Activated T-cell treated with anti-CD3 and anti-CD28 coated beads, Interleukin-2, amount 50 U/mL, for 24 hours (primary cell): ENCODE measurements at regions not wholly inside any gene's neighbourhood (a gene's known extent, or its start where the extent isn't known, plus 50 kb on each side); places are given as distances from the start of the nearest gene placed in this dataset.

Experiments
- DNase-seq: peaks from one replicate; pipeline ENCODE4 v3.0.0-alpha.2; 2020
- H3K27ac Mint-ChIP-seq: 2 replicates; pipeline ENCODE4 v1.8.0; 2020; ENCODE audit warnings: mild to moderate bottlenecking, mixed read lengths
- H3K27me3 Mint-ChIP-seq: 2 replicates; pipeline ENCODE4 v1.8.0; 2020; ENCODE audit warnings: mixed read lengths
- H3K36me3 Mint-ChIP-seq: 2 replicates; pipeline ENCODE4 v1.8.0; 2020; ENCODE audit warnings: low read depth, mixed read lengths
- H3K4me1 Mint-ChIP-seq: 2 replicates; pipeline ENCODE4 v1.8.0; 2020; ENCODE audit warnings: low read depth, mixed read lengths
- H3K4me3 Mint-ChIP-seq: 2 replicates; pipeline ENCODE4 v1.8.0; 2020; ENCODE audit warnings: mild to moderate bottlenecking, moderate library complexity, mixed read lengths
- H3K9me3 Mint-ChIP-seq: 2 replicates; pipeline ENCODE4 v1.8.0; 2020; ENCODE audit warnings: mixed read lengths

GRCh38 chr5:74469234-74469994, 171.1 kb downstream of the ENC1 start:
- DNase-seq = no peak
- no peak overlapping the region for H3K4me3 Mint-ChIP-seq
- no peaks in the 10 kb centered on the region for H3K36me3 Mint-ChIP-seq
- H3K27ac Mint-ChIP-seq = no peak overlapping the region
- peaks cover 11% of the 10 kb centered on the region for H3K27me3 Mint-ChIP-seq
- no peaks in the 10 kb centered on the region for H3K9me3 Mint-ChIP-seq
- H3K4me1 Mint-ChIP-seq = no peaks in the 10 kb centered on the region

DNA sequence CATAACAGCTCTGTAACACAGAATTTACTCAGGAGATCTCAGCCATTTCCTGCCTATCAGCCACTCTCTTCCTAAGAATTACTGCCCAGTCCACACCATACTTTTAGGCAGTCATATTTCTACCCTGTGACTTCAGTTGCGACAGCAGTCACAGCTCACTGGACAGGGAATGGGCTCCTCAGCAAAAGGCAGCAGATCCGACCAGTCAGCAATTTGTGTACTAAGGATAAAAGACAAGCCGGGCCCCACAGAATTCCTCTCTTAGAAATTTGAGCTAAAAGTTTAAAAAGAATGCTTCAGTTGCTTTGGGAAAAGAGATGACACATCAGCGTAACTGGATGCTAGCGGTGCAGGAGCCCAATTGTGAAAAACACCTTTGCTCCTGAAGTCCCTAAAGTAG, 172.1 kb downstream of the ENC1 start:
- peaks cover 12% of the 10 kb centered on the region for H3K27me3 Mint-ChIP-seq
- no peak for DNase-seq
- no peak overlapping the region for H3K4me3 Mint-ChIP-seq
- no peak overlapping the region for H3K27ac Mint-ChIP-seq
- H3K4me1 Mint-ChIP-seq = no peaks in the 10 kb centered on the region
- no peaks in the 10 kb centered on the region for H3K9me3 Mint-ChIP-seq
- no peaks in the 10 kb centered on the region for H3K36me3 Mint-ChIP-seq

GRCh38 chr5:74465724-74466123, 174.8 kb downstream of the ENC1 start:
- peaks cover 19% of the 10 kb centered on the region for H3K27me3 Mint-ChIP-seq
- DNase-seq = no peak
- H3K9me3 Mint-ChIP-seq = no peaks in the 10 kb centered on the region
- H3K4me1 Mint-ChIP-seq = no peaks in the 10 kb centered on the region
- no peak overlapping the region for H3K27ac Mint-ChIP-seq
- H3K36me3 Mint-ChIP-seq = no peaks in the 10 kb centered on the region
- no peak overlapping the region for H3K4me3 Mint-ChIP-seq

DNA sequence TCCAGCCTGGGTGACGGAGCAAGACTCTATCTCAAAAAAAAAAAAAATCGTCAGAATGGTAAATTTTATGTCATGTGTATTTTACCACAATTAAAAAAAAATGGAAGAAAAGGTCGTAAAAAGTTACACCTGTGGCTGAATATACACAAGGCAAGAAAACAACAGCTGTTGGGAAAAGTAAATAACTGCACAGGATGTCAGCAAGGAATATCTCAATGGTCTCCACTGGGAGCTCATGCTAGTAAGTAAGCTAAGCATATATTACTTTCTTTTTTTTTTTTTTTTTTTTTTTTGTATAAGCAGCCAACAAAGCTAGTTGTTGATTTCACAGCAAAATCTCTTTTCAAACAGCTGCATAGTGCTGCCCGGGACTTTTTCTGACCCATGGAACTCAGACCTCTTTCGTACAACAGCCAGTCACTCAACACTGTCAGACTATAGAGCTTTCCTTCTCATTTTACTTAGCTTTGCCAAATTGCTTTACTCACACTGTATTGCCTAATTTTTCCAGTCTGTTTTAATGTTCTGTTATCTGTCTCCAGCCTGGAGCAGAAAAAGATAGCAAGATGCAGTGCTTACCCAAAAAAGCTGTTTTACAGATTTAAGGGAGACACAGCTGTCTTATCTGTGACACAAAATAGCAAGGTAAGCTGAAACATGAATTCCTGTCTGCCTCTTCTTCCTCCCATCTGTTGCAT, 175.9 kb downstream of the ENC1 start:
- DNase-seq = no peak
- Mint-ChIP-seq H3K36me3 (no peaks in the 10 kb centered on the region), H3K27me3 (peaks cover 16% of the 10 kb centered on the region), H3K27ac (no peak overlapping the region), H3K9me3 (no peaks in the 10 kb centered on the region), H3K4me3 (no peak overlapping the region), H3K4me1 (no peaks in the 10 kb centered on the region)

GRCh38 chr5:74462356-74462755, 178.2 kb downstream of the ENC1 start:
- DNase-seq = no peak
- Mint-ChIP-seq H3K4me3 (no peak overlapping the region), H3K4me1 (no peaks in the 10 kb centered on the region), H3K9me3 (no peaks in the 10 kb centered on the region), H3K36me3 (no peaks in the 10 kb centered on the region), H3K27ac (no peak overlapping the region), H3K27me3 (peaks cover 9% of the 10 kb centered on the region)

- no peaks in the 10 kb centered on the region for H3K36me3 Mint-ChIP-seq
- no peaks in the 10 kb centered on the region for H3K4me1 Mint-ChIP-seq
- no peak for DNase-seq
- no peak overlapping the region for H3K27ac Mint-ChIP-seq
- H3K9me3 Mint-ChIP-seq = no peaks in the 10 kb centered on the region
- H3K4me3 Mint-ChIP-seq = no peak overlapping the region
- H3K27me3 Mint-ChIP-seq = peaks cover 15% of the 10 kb centered on the region
Observed at GRCh38 chr5:74461251-74461650, 179.3 kb downstream of the ENC1 start.

- no peaks in the 10 kb centered on the region for H3K4me1 Mint-ChIP-seq
- no peak for DNase-seq
- peaks cover 19% of the 10 kb centered on the region for H3K27me3 Mint-ChIP-seq
- no peaks in the 10 kb centered on the region for H3K36me3 Mint-ChIP-seq
- H3K27ac Mint-ChIP-seq = no peak overlapping the region
- H3K4me3 Mint-ChIP-seq = no peak overlapping the region
- H3K9me3 Mint-ChIP-seq = no peaks in the 10 kb centered on the region
Observed at GRCh38 chr5:74460694-74461093, 179.8 kb downstream of the ENC1 start.

DNA sequence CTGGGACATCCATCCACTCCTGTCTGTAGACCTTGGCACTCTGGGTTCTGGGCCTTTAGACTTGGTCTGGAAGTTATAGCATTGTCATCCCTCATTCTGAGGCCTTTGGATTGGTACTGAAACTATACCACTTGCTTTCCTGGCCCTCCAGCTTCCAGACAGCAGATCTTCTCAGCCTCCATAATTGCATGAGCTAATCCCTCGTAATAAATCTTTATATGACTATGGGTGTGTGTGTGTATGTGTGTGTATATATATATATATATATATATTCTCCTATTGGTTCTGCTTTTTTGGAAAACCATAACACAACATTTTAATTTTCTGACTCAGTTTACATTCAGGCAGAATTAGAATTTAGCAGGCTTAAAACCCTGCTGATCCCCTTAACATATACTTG, 180.5 kb downstream of the ENC1 start:
- no peak for DNase-seq
- Mint-ChIP-seq H3K9me3 (no peaks in the 10 kb centered on the region), H3K4me1 (no peaks in the 10 kb centered on the region), H3K27ac (no peak overlapping the region), H3K36me3 (no peaks in the 10 kb centered on the region), H3K27me3 (peaks cover 19% of the 10 kb centered on the region), H3K4me3 (no peak overlapping the region)

- Mint-ChIP-seq H3K4me3 (no peak overlapping the region), H3K36me3 (no peaks in the 10 kb centered on the region), H3K27me3 (peaks cover 21% of the 10 kb centered on the region), H3K9me3 (no peaks in the 10 kb centered on the region), H3K4me1 (no peaks in the 10 kb centered on the region), H3K27ac (no peak overlapping the region)
- no peak for DNase-seq
Observed at GRCh38 chr5:74457876-74458275, 182.7 kb downstream of the ENC1 start.

GRCh38 chr5:74454263-74455030, 186.1 kb downstream of the ENC1 start:
- Mint-ChIP-seq H3K4me3 (no peak overlapping the region), H3K9me3 (no peaks in the 10 kb centered on the region), H3K27ac (no peak overlapping the region), H3K4me1 (no peaks in the 10 kb centered on the region), H3K36me3 (no peaks in the 10 kb centered on the region), H3K27me3 (peaks cover 25% of the 10 kb centered on the region)
- no peak for DNase-seq

DNA sequence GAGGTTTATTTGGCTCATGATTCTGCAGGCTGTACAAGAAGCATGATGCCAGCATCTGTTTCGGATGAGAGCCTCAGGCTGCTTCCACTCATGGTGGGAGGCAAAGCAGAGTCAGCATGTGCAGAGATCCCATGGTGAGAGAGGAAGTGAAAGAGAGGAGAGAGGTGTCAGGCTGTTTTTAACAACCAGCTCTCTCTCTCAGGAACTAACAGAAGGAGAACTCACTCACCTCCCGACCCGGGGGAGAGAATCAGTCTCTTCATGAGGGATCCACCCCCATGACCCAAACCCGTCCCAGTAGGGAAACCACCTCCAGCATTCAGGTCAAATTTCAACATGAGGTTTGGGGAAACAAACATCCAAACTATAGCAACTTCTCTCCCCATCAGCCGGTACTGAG, 187.7 kb downstream of the ENC1 start:
- Mint-ChIP-seq H3K9me3 (no peaks in the 10 kb centered on the region), H3K27ac (no peak overlapping the region)

DNA sequence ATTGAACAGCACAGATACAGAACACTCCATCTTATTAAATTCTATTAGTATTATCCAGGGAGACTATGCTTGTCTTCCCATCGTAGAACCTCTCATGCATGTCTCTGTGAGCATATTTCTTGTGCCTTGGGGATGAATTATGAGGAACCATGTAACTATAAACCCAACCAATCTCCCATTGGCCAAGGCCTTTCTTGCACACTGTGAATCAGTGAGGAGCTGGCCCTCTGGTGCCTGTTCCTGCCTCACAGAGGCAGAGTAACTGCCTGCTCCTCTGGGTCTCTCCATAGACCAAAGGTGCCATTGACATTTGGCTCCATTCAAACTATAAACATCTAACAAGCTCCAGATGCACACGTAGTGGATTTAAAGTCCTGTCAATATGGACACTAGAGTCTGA, 190.4 kb downstream of the ENC1 start:
- H3K27me3 Mint-ChIP-seq = peaks cover 20% of the 10 kb centered on the region
- H3K4me1 Mint-ChIP-seq = no peaks in the 10 kb centered on the region
- H3K27ac Mint-ChIP-seq = no peak overlapping the region

More for the DNA sequence above, 187.7 kb downstream of the ENC1 start:
- DNase-seq = no peak
- Mint-ChIP-seq H3K4me1 (no peaks in the 10 kb centered on the region), H3K36me3 (no peaks in the 10 kb centered on the region), H3K27me3 (peaks cover 29% of the 10 kb centered on the region), H3K4me3 (no peak overlapping the region)

DNA sequence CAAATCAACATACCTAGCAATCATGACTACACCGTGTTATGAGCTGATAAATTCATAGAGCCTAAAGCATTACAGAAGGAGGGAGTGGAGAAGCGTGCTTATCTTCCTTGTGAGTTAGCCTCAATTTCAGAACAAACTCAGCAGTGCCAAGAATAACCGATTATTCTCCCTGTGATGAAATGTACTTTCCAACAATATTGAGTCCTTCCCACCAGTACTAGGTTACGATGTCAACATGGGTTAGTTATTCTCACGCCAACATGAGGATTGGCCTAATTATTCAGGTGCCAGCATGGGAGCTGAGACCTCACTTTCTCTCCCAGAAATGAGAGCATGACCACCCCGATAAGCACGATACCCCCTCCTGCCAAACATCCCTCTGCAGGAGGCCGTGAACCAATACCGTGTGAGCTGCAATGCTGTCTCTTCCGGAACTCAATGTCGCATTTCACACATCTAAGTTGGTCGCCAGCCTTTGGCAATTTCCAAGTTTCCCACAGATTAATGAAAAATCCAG, 193.7 kb downstream of the ENC1 start:
- Mint-ChIP-seq H3K4me1 (no peaks in the 10 kb centered on the region), H3K36me3 (no peaks in the 10 kb centered on the region), H3K27me3 (peaks cover 16% of the 10 kb centered on the region), H3K4me3 (no peak overlapping the region), H3K27ac (no peak overlapping the region), H3K9me3 (no peaks in the 10 kb centered on the region)
- no peak for DNase-seq

More for the DNA sequence above, 190.4 kb downstream of the ENC1 start:
- Mint-ChIP-seq H3K36me3 (no peaks in the 10 kb centered on the region), H3K4me3 (no peak overlapping the region), H3K9me3 (no peaks in the 10 kb centered on the region)
- no peak for DNase-seq

- DNase-seq = no peak
- H3K9me3 Mint-ChIP-seq = no peaks in the 10 kb centered on the region
- no peak overlapping the region for H3K4me3 Mint-ChIP-seq
- H3K36me3 Mint-ChIP-seq = no peaks in the 10 kb centered on the region
- no peak overlapping the region for H3K27ac Mint-ChIP-seq
- H3K4me1 Mint-ChIP-seq = no peaks in the 10 kb centered on the region
- peaks cover 13% of the 10 kb centered on the region for H3K27me3 Mint-ChIP-seq
Observed at GRCh38 chr5:74442466-74442865, 198.1 kb downstream of the ENC1 start.

DNA sequence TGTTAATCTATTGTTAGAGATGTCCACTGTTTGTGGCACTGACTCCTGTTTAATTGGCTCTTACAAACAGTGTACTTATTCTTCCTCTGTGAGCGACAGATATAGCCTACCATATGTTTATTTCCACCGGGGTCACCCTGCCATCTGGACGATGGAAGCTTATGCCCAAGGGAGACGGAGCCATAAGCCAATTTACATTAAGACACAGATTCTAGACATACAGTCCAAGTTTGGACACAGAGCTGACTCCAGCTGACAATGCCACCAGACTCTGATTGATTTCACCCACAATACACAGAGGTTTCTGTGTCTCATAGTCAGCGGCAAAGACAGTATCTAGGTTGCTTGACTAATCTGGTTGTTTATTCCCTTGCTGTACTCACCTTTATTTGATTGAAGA, 198.9 kb downstream of the ENC1 start:
- Mint-ChIP-seq H3K9me3 (no peaks in the 10 kb centered on the region), H3K4me3 (no peak overlapping the region), H3K27me3 (peaks cover 18% of the 10 kb centered on the region), H3K36me3 (no peaks in the 10 kb centered on the region), H3K4me1 (no peaks in the 10 kb centered on the region), H3K27ac (no peak overlapping the region)
- DNase-seq = no peak
